HepG2 (cell line): ENCODE measurements at regions not wholly inside any gene's neighbourhood (a gene's known extent, or its start where the extent isn't known, plus 50 kb on each side); places are given as distances from the start of the nearest gene placed in this dataset.
A peak's percentile ranks its signal among the peaks of the same experiment; 100 is the strongest.
"Not testable (repeated sequence)": the region's sequence is repeated elsewhere in the genome, so short reads cannot be mapped to it uniquely, and the experiment has no call there.

Experiments used
- CERS6 ChIP-seq: sonication (generic); formaldehyde crosslinking; IDR thresholded peaks from 2 replicates; pipeline ENCODE4 v1.5.0; 2020; ENCODE audit warnings: missing genetic modification reagents
- ELF3 ChIP-seq: IDR thresholded peaks from 2 replicates; pipeline ENCODE4 v1.6.1; 2016; ENCODE audit warnings: missing genetic modification reagents, missing compliant biosample characterization
- GABPB1 ChIP-seq: IDR thresholded peaks from 2 replicates; pipeline ENCODE4 v1.6.1; 2016; ENCODE audit warnings: mild to moderate bottlenecking, missing genetic modification reagents, moderate library complexity, missing compliant biosample characterization
- GZF1 ChIP-seq: sonication (generic); formaldehyde crosslinking; IDR thresholded peaks from 2 replicates; pipeline ENCODE4 v1.5.1; 2020; ENCODE audit warnings: mild to moderate bottlenecking, missing genetic modification reagents
- HNF1B ChIP-seq: sonication (generic); formaldehyde crosslinking; IDR thresholded peaks from 2 replicates; pipeline ENCODE4 v1.5.1; 2020; ENCODE audit warnings: mild to moderate bottlenecking, moderate library complexity, missing genetic modification reagents
- LCORL ChIP-seq, 2 experiments: fragments of 450-650 bp in 1 of 2; sonication (generic) in 1 of 2; formaldehyde crosslinking in 1 of 2; IDR thresholded peaks; 2 replicates each; pipeline versions ENCODE4 v1.5.0 to v1.6.1; 2017 to 2020; ENCODE audit warnings: antibody characterized with exemption in 1 of 2, missing genetic modification reagents in 1 of 2
- PAXIP1 ChIP-seq: sonication (generic); formaldehyde crosslinking; conservative IDR thresholded peaks from 2 replicates; pipeline ENCODE4 v1.4.0; 2020; ENCODE audit warnings: mild to moderate bottlenecking, missing genetic modification reagents, moderate library complexity
- POLR2G ChIP-seq: fragments of 200-400 bp; formaldehyde crosslinking; IDR thresholded peaks from 2 replicates; pipeline ENCODE4 v1.6.1; 2018; ENCODE audit warnings: mild to moderate bottlenecking, low read depth, low read length, moderate library complexity
- REL ChIP-seq: sonication (generic); formaldehyde crosslinking; conservative IDR thresholded peaks from 2 replicates; pipeline ENCODE4 v1.8.0; 2022; ENCODE audit warnings: mild to moderate bottlenecking, missing genetic modification reagents, moderate library complexity
- SAFB2 ChIP-seq: sonication (generic); formaldehyde crosslinking; IDR thresholded peaks from 2 replicates; pipeline ENCODE4 v1.5.1; 2020; ENCODE audit warnings: missing genetic modification reagents, low read depth, mild to moderate bottlenecking, borderline replicate concordance
- SALL1 ChIP-seq: sonication (generic); formaldehyde crosslinking; IDR thresholded peaks from 2 replicates; pipeline ENCODE4 v1.8.0; 2022; ENCODE audit warnings: mild to moderate bottlenecking, missing genetic modification reagents
- SMYD3 ChIP-seq: sonication (generic); formaldehyde crosslinking; IDR thresholded peaks from 2 replicates; pipeline ENCODE4 v1.8.1; 2023; ENCODE audit warnings: mild to moderate bottlenecking, missing genetic modification reagents
- THAP11 ChIP-seq: IDR thresholded peaks from 2 replicates; pipeline ENCODE4 v1.6.1; 2016; ENCODE audit warnings: missing biosample characterization, missing genetic modification reagents
- ZFP41 ChIP-seq: sonication (generic); formaldehyde crosslinking; IDR thresholded peaks from 2 replicates; pipeline ENCODE4 v1.4.0; 2020; ENCODE audit warnings: mild to moderate bottlenecking, missing genetic modification reagents, borderline replicate concordance
- ZNF138 ChIP-seq: sonication (generic); formaldehyde crosslinking; IDR thresholded peaks from 2 replicates; pipeline ENCODE4 v1.5.0; 2020; ENCODE audit warnings: mild to moderate bottlenecking, low read depth, missing genetic modification reagents
- ZNF343 ChIP-seq: sonication (generic); formaldehyde crosslinking; IDR thresholded peaks from 2 replicates; pipeline ENCODE4 v1.4.0; 2020; ENCODE audit warnings: mild to moderate bottlenecking, missing genetic modification reagents
- ZNF501 ChIP-seq: sonication (generic); formaldehyde crosslinking; IDR thresholded peaks from 2 replicates; pipeline ENCODE4 v1.5.1; 2020; ENCODE audit warnings: mild to moderate bottlenecking, moderate library complexity, missing genetic modification reagents
- ZSCAN31 ChIP-seq: sonication (generic); formaldehyde crosslinking; IDR thresholded peaks from 2 replicates; pipeline ENCODE4 v1.5.0; 2020; ENCODE audit warnings: low read depth, mild to moderate bottlenecking, missing genetic modification reagents
- TF ChIP-seq, protein P1 (sequence below): sonication (generic); formaldehyde crosslinking; IDR thresholded peaks from 2 replicates; pipeline ENCODE4 v1.5.1; 2020; ENCODE audit warnings: missing genetic modification reagents, mild to moderate bottlenecking, borderline replicate concordance

DNA sequence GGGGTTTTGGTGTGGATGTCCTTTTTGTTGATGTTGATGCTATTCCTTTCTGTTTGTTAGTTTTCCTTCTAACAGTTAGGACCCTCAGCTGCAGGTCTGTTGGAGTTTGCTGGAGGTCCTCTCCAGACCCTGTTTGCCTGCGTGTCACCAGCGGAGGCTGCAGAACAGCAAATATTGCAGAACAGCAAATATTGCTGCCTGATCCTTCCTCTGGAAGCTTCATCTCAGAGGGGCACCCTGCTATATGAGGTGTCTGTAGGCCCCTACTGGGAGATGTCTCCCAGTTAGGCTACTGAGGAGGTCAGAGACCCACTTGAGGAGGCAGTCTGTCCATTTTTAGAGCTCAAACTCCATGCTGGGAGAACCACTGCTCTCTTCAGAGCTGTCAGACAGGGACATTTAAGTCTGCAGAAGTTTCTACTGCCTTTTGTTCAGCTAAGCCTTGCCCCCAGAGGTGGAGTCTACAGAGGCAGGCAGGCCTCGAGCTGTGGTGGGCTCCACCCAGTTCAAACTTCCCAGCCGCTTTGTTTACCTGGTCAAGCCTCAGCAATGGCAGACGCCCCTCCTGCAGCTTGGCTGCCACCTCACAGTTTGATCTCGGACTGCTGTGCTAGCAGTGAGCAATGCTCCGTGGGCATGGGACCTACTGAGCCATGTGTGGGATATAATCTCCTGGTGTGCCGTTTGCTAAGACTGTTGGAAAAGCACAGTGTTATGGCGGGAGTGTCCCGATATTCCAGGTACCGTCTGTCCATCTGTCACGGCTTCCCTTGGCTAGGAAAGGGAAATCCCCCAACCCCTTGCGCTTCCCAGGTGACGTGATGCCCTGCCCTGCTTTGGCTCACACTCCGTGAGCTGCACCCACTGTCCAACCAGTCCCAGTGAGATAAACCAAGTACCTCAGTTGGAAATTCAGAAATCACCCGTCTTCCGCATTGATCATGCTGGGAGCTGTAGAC, 56.4 kb upstream of the CRYM start (continued):
- TF ChIP-seq PAXIP1 (CRISPR knock-in tag) (peak; percentile 62; the same call in 1 of the 2 replicates), ZNF343 (CRISPR knock-in tag) (0 out of 2 replicates have a peak, but pooled peaks have one; percentile 53), SALL1 (peak; percentile 75), REL (0 out of 2 replicates have a peak, but pooled peaks have one; percentile 29), ELF3 (0 out of 2 replicates have a peak, but pooled peaks have one; percentile 10), GABPB1 (CRISPR knock-in tag) (peak; percentile 29; the same call in 1 of the 2 replicates), LCORL (CRISPR knock-in tag; IDR thresholded peaks at IDR 0.05) (peak; percentile 46; the same call in 1 of the 2 replicates), ZFP41 (peak; percentile 21; the same call in 1 of the 2 replicates), SAFB2 (CRISPR knock-in tag) (0 out of 2 replicates have a peak, but pooled peaks have one; percentile 36), CERS6 (CRISPR knock-in tag) (0 out of 2 replicates have a peak, but pooled peaks have one; percentile 39), SMYD3 (CRISPR knock-in tag) (0 out of 2 replicates have a peak, but pooled peaks have one; percentile 47), THAP11 (CRISPR knock-in tag) (0 out of 2 replicates have a peak, but pooled peaks have one; percentile 15), ZSCAN31 (peak; percentile 25; the same call in 1 of the 2 replicates), ZNF501 (CRISPR knock-in tag) (peak; percentile 76), HNF1B (CRISPR knock-in tag) (peak; percentile 80; the same call in 1 of the 2 replicates), GZF1 (CRISPR knock-in tag) (0 out of 2 replicates have a peak, but pooled peaks have one; percentile 17), ZNF138 (0 out of 2 replicates have a peak, but pooled peaks have one; percentile 46), POLR2G (peak; percentile 55)
- TF ChIP-seq LCORL (IDR thresholded peaks at IDR 0.05): not testable (repeated sequence)
- TF ChIP-seq, protein P1, sequence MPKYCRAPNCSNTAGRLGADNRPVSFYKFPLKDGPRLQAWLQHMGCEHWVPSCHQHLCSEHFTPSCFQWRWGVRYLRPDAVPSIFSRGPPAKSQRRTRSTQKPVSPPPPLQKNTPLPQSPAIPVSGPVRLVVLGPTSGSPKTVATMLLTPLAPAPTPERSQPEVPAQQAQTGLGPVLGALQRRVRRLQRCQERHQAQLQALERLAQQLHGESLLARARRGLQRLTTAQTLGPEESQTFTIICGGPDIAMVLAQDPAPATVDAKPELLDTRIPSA: peak; percentile 75; the same call in 1 of the 2 replicates
